MM.1S (cell line): ENCODE measurements at regions not wholly inside any gene's neighbourhood (a gene's known extent, or its start where the extent isn't known, plus 50 kb on each side); places are given as distances from the start of the nearest gene placed in this dataset.

ENCODE experiments used
- DNase-seq: peaks from one replicate; pipeline ENCODE4 v3.0.0-alpha.2; 2015
- H2AFZ ChIP-seq: fragments of 300-600 bp; sonication (generic); 2 replicates; pipeline ENCODE4 v1.6.0; 2016; ENCODE audit warnings: antibody characterized with exemption, low read length
- H3F3A ChIP-seq: fragments of 300-600 bp; sonication (generic); 2 replicates; pipeline ENCODE4 v1.6.1; 2016; ENCODE audit warnings: mild to moderate bottlenecking, antibody characterized with exemption, low read length, moderate library complexity, mixed read lengths; ENCODE audit not compliant: insufficient read depth
- H3K27ac ChIP-seq: fragments of 300-600 bp; sonication (generic); 2 replicates; pipeline ENCODE4 v1.5.1; 2016; ENCODE audit warnings: mild to moderate bottlenecking, low read length
- H3K27me3 ChIP-seq: fragments of 300-600 bp; sonication (generic); replicated peaks from 2 replicates; pipeline ENCODE4 v1.6.0; 2016; ENCODE audit warnings: low read length; ENCODE audit not compliant: insufficient read depth
- H3K36me3 ChIP-seq: fragments of 300-600 bp; sonication (generic); replicated peaks from 2 replicates; pipeline ENCODE4 v1.6.1; 2016; ENCODE audit warnings: mild to moderate bottlenecking, low read length, mixed read lengths; ENCODE audit not compliant: insufficient read depth
- H3K4me1 ChIP-seq: fragments of 300-600 bp; sonication (generic); 2 replicates; pipeline ENCODE4 v1.6.1; 2016; ENCODE audit warnings: low read length, mixed read lengths
- H3K4me2 ChIP-seq: fragments of 300-600 bp; sonication (generic); 2 replicates; pipeline ENCODE4 v1.6.0; 2016; ENCODE audit warnings: low read depth, low read length
- H3K4me3 ChIP-seq: fragments of 300-600 bp; sonication (generic); 2 replicates; pipeline ENCODE4 v1.5.1; 2016; ENCODE audit warnings: low read length, mixed read lengths
- H3K79me2 ChIP-seq: fragments of 300-600 bp; sonication (generic); 2 replicates; pipeline ENCODE4 v1.6.1; 2016; ENCODE audit warnings: mixed run types, low read length, mixed read lengths
- H3K9ac ChIP-seq: fragments of 300-600 bp; sonication (generic); 2 replicates; pipeline ENCODE4 v1.6.1; 2016; ENCODE audit warnings: low read length, mixed read lengths
- H3K9me2 ChIP-seq: fragments of 300-600 bp; sonication (generic); replicated peaks from 2 replicates; pipeline ENCODE4 v1.6.1; 2016; ENCODE audit warnings: mild to moderate bottlenecking, low read length, mixed read lengths; ENCODE audit not compliant: insufficient read depth
- H3K9me3 ChIP-seq: fragments of 300-600 bp; sonication (generic); replicated peaks from 2 replicates; pipeline ENCODE4 v1.6.1; 2016; ENCODE audit warnings: mild to moderate bottlenecking, low read length, mixed read lengths; ENCODE audit not compliant: insufficient read depth
- H4K20me1 ChIP-seq: fragments of 300-600 bp; sonication (generic); 2 replicates; pipeline ENCODE4 v1.6.1; 2016; ENCODE audit warnings: mild to moderate bottlenecking, low read length, moderate library complexity, mixed read lengths; ENCODE audit not compliant: insufficient read depth
- CTCF ChIP-seq: fragments of 300-600 bp; sonication (generic); IDR thresholded peaks from 2 replicates; pipeline ENCODE4 v1.5.1; 2016; ENCODE audit warnings: antibody characterized with exemption, low read length, mixed read lengths
- EZH2 ChIP-seq: fragments of 300-600 bp; sonication (generic); optimal IDR thresholded peaks from 2 replicates; pipeline ENCODE3; 2017; ENCODE audit warnings: low read depth, mild to moderate bottlenecking, antibody characterized with exemption, low read length, mixed read lengths
- EZH2phosphoT487 ChIP-seq: fragments of 300-600 bp; sonication (generic); IDR thresholded peaks from 2 replicates; pipeline ENCODE4 v1.6.1; 2018; ENCODE audit warnings: antibody characterized with exemption, low read length

GRCh38 chr7:136079934-136080333 is 102.8 kb upstream of the MTPN start:
- TF ChIP-seq EZH2phosphoT487 (no peak), EZH2 (no peak), CTCF (no peak)
- Histone ChIP-seq H3K4me3 (no peak overlapping the region), H4K20me1 (no peaks in the 10 kb centered on the region), H3F3A (no peaks in the 10 kb centered on the region), H3K9me2 (no peaks in the 10 kb centered on the region), H3K36me3 (no peaks in the 10 kb centered on the region), H2AFZ (no peak overlapping the region), H3K27ac (no peak overlapping the region), H3K9me3 (no peaks in the 10 kb centered on the region), H3K4me1 (no peaks in the 10 kb centered on the region), H3K9ac (no peak overlapping the region), H3K27me3 (no peaks in the 10 kb centered on the region), H3K79me2 (no peaks in the 10 kb centered on the region), H3K4me2 (no peak overlapping the region)
- DNase-seq, result no peak

GRCh38 chr7:136079478-136079892 is 102.3 kb upstream of the MTPN start:
- Histone ChIP-seq H3K27me3 (no peaks in the 10 kb centered on the region), H3K27ac (no peak overlapping the region), H3F3A (no peaks in the 10 kb centered on the region), H3K4me3 (no peak overlapping the region), H3K9me2 (no peaks in the 10 kb centered on the region), H3K9ac (no peak overlapping the region), H3K36me3 (no peaks in the 10 kb centered on the region), H2AFZ (no peak overlapping the region), H3K9me3 (no peaks in the 10 kb centered on the region), H3K4me1 (no peaks in the 10 kb centered on the region), H4K20me1 (no peaks in the 10 kb centered on the region), H3K79me2 (no peaks in the 10 kb centered on the region), H3K4me2 (no peak overlapping the region)
- TF ChIP-seq EZH2 (no peak), CTCF (no peak), EZH2phosphoT487 (no peak)
- DNase-seq, result no peak

- Histone ChIP-seq H3F3A (no peaks in the 10 kb centered on the region), H3K27ac (no peak overlapping the region), H3K4me1 (no peaks in the 10 kb centered on the region), H3K36me3 (no peaks in the 10 kb centered on the region), H2AFZ (no peak overlapping the region), H4K20me1 (no peaks in the 10 kb centered on the region), H3K27me3 (no peaks in the 10 kb centered on the region), H3K9me2 (no peaks in the 10 kb centered on the region), H3K9ac (no peak overlapping the region), H3K79me2 (no peaks in the 10 kb centered on the region), H3K4me3 (no peak overlapping the region), H3K4me2 (no peak overlapping the region), H3K9me3 (no peaks in the 10 kb centered on the region)
- TF ChIP-seq CTCF, result no peak
- no peak for TF ChIP-seq EZH2phosphoT487
- TF ChIP-seq EZH2, result no peak
- no peak for DNase-seq
Observed at GRCh38 chr7:136079066-136079465, 101.9 kb upstream of the MTPN start.
